ENCODE measurements at regions not wholly inside any gene's neighbourhood (a gene's known extent, or its start where the extent isn't known, plus 50 kb on each side); places are given as distances from the start of the nearest gene placed in this dataset.

GRCh38 chr2:17061028-17061427 is 395.4 kb upstream of the CYRIA start:
- TF ChIP-seq EZH2 (IDR thresholded peaks at IDR 0.05; ENCODE audit: low read depth) (no peak), CTCF (conservative IDR thresholded peaks at IDR 0.05) (no peak)

Data from PC-9 (cell line).